ENCODE measurements at regions not wholly inside any gene's neighbourhood (a gene's known extent, or its start where the extent isn't known, plus 50 kb on each side); places are given as distances from the start of the nearest gene placed in this dataset.

DNA sequence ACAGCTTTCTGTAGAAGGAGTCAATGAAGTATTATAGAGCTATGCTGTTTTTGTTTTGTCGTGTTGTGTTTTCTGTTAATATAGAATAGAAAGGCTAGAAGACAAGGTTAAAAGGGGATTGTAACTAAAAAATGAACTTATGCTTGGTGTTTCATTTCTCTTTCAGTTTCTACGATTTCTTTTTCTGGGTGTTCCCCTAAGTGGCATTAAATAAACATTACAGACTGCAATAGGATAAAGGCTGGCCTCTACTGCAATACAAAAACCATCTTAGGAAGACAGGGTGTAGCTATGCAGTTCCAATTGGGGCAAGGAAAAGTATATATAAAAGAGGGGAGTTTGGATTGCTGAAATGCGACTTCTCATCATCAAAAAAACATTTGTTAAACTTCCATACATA, 1609.7 kb upstream of the ACVR2A start:
- Histone ChIP-seq H3K79me2 (ENCODE audit: insufficient read depth, low read length) (no peaks in the 10 kb centered on the region), H4K5ac (ENCODE audit: insufficient read length, low read depth, low read length) (no peak overlapping the region), H4K20me1 (ENCODE audit: control insufficient read depth, insufficient read depth, insufficient read length) (no peaks in the 10 kb centered on the region), H3K27ac (ENCODE audit: insufficient read length, low read depth, low read length) (no peak overlapping the region), H3K56ac (ENCODE audit: insufficient read length, low read depth, low read length) (no peak overlapping the region), H3K9ac (ENCODE audit: extremely low read depth, insufficient read length, low read length) (no peak overlapping the region), H3K23ac (ENCODE audit: insufficient read length, low read depth, low read length) (no peak overlapping the region), H3K4me2 (ENCODE audit: insufficient read depth, insufficient read length, low read length) (no peak overlapping the region), H3K4me1 (ENCODE audit: insufficient read depth, low read length) (no peaks in the 10 kb centered on the region), H3K18ac (ENCODE audit: insufficient read length, low read depth, low read length) (no peak overlapping the region), H3K14ac (ENCODE audit: insufficient read depth, low read length) (no peak overlapping the region), H2BK120ac (ENCODE audit: low read depth, low read length, poor library complexity, severe bottlenecking) (no peak overlapping the region), H3T11ph (ENCODE audit: low read length) (no peak overlapping the region), H2BK15ac (ENCODE audit: low read depth, low read length) (no peak overlapping the region), H3K4ac (ENCODE audit: low read depth, low read length) (no peak overlapping the region), H3K23me2 (ENCODE audit: insufficient read length, low read depth, low read length, poor library complexity, severe bottlenecking) (no peaks in the 10 kb centered on the region), H4K91ac (ENCODE audit: insufficient read length, low read depth, low read length) (no peak overlapping the region), H3K9me3 (ENCODE audit: control insufficient read depth, low read depth, low read length) (no peaks in the 10 kb centered on the region), H2BK20ac (ENCODE audit: low read depth, low read length, poor library complexity, severe bottlenecking) (no peak overlapping the region), H2AK5ac (ENCODE audit: insufficient read length, low read length) (no peak overlapping the region), H4K8ac (replicated peaks; ENCODE audit: insufficient read length, low read depth, low read length) (no peak overlapping the region), H2AFZ (ENCODE audit: low read length) (no peak overlapping the region), H3K27me3 (ENCODE audit: insufficient read depth, low read length) (no peaks in the 10 kb centered on the region), H2BK12ac (ENCODE audit: insufficient read length, low read depth, low read length) (no peak overlapping the region), H2BK5ac (ENCODE audit: insufficient read length, low read length) (no peak overlapping the region), H3K79me1 (ENCODE audit: insufficient read depth, low read depth, low read length, poor library complexity, severe bottlenecking) (no peaks in the 10 kb centered on the region)
- no peak overlapping the region for H3K4me3 Mint-ChIP-seq
- H3K4me1 Mint-ChIP-seq = no peaks in the 10 kb centered on the region
- no peaks in the 10 kb centered on the region for H3K9me3 Mint-ChIP-seq
- no peaks in the 10 kb centered on the region for H3K36me3 Mint-ChIP-seq (ENCODE audit: insufficient read depth in 1 of 3, low read depth in 3 of 3)
- no CpG with 5 or more reads among the region's 3 CpGs for WGBS (ENCODE audit: extremely low coverage, insufficient read length, low lambda C conversion rate)
- H3K27me3 Mint-ChIP-seq (ENCODE audit: low read depth) = no peaks in the 10 kb centered on the region
- no peak for DNase-seq
- no peak overlapping the region for H3K27ac Mint-ChIP-seq
- TF ChIP-seq, protein P1, sequence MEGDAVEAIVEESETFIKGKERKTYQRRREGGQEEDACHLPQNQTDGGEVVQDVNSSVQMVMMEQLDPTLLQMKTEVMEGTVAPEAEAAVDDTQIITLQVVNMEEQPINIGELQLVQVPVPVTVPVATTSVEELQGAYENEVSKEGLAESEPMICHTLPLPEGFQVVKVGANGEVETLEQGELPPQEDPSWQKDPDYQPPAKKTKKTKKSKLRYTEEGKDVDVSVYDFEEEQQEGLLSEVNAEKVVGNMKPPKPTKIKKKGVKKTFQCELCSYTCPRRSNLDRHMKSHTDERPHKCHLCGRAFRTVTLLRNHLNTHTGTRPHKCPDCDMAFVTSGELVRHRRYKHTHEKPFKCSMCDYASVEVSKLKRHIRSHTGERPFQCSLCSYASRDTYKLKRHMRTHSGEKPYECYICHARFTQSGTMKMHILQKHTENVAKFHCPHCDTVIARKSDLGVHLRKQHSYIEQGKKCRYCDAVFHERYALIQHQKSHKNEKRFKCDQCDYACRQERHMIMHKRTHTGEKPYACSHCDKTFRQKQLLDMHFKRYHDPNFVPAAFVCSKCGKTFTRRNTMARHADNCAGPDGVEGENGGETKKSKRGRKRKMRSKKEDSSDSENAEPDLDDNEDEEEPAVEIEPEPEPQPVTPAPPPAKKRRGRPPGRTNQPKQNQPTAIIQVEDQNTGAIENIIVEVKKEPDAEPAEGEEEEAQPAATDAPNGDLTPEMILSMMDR (conservative IDR thresholded peaks at IDR 0.05) = no peak
